ENCODE measurements at regions not wholly inside any gene's neighbourhood (a gene's known extent, or its start where the extent isn't known, plus 50 kb on each side); places are given as distances from the start of the nearest gene placed in this dataset.
A peak's percentile ranks its signal among the peaks of the same experiment; 100 is the strongest.

DNA sequence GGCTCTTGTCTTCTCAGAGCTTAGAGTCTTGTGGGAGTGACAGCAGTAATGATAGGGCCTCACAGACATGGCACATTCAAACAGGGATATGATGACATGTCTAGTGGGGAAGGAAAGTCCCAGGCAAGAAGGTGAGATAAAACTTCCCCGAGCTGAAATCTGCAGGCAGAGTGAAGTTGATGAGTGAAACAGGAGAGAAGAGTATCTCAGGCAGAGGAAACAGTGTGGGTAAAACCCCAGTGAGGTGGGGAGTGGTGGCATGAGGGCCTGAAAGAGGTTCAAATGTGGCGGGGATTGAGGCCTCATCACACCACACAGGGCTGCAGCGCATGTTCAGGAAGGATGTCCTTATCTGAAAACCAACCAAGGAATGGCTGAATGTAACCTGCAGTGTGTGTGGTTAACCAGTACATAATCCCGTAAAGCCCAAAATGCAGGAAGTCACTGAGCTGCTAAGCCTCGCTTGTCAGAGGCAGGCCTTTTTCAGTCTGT, 153.8 kb upstream of the E2F8 start:
- TF ChIP-seq CTCF (IDR thresholded peaks at IDR 0.05) = no peak
- no peak for TF ChIP-seq POLR2A (IDR thresholded peaks at IDR 0.05)
- no peak for TF ChIP-seq EP300 (IDR thresholded peaks at IDR 0.05)
- no peak for DNase-seq (ENCODE audit: low spot score in 2 of 2)
- peaks cover 0 to 29% (median 2%) of the 10 kb centered on the region in 4 donors for H3K4me1 ChIP-seq
- no peak overlapping the region for H3K27ac ChIP-seq
- peaks cover 0 to 2% (median 0%) of the 10 kb centered on the region in 4 donors for H3K9me3 ChIP-seq
- no peaks in the 10 kb centered on the region for H3K27me3 ChIP-seq
- 92 to 94% methylated on average over 5 of the region's 5 CpGs for WGBS, 2 donors
- no peak overlapping the region for H3K4me3 ChIP-seq
- H3K36me3 ChIP-seq = no peaks in the 10 kb centered on the region

DNA sequence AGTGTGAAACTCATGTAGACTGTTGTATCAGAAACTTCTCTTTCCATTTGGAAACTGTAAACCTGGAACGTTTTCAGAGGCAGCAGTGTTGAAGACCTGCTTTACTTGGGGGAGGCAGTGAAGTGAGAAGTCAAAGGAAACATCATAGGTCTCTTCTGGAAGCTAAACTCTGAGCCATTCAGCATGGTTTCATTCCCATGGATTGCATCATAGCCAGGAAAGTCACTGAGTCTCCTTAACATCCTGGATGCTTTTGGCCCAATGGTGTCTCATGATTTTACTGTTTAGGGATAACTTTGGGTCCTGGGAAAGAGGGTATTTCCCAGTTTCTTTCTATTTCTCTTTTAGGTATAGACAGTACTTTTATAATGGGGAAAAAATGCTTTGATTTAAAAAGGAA, 153.2 kb upstream of the E2F8 start:
- Histone ChIP-seq H3K4me1 (peaks cover 0 to 29% (median 0%) of the 10 kb centered on the region in 4 donors), H3K9me3 (peaks cover 0 to 2% (median 0%) of the 10 kb centered on the region in 4 donors), H3K27ac (no peak overlapping the region), H3K4me3 (no peak overlapping the region), H3K27me3 (no peaks in the 10 kb centered on the region), H3K36me3 (no peaks in the 10 kb centered on the region)
- 64 to 65% methylated on average over 1 of the region's 1 CpG for WGBS, 2 donors
- DNase-seq (ENCODE audit: low spot score in 2 of 2) = peak in 1 of 2 donors; percentile 33
- TF ChIP-seq EP300 (IDR thresholded peaks at IDR 0.05) (peak in 1 of 2 donors; percentile 34), POLR2A (IDR thresholded peaks at IDR 0.05) (no peak)

DNA sequence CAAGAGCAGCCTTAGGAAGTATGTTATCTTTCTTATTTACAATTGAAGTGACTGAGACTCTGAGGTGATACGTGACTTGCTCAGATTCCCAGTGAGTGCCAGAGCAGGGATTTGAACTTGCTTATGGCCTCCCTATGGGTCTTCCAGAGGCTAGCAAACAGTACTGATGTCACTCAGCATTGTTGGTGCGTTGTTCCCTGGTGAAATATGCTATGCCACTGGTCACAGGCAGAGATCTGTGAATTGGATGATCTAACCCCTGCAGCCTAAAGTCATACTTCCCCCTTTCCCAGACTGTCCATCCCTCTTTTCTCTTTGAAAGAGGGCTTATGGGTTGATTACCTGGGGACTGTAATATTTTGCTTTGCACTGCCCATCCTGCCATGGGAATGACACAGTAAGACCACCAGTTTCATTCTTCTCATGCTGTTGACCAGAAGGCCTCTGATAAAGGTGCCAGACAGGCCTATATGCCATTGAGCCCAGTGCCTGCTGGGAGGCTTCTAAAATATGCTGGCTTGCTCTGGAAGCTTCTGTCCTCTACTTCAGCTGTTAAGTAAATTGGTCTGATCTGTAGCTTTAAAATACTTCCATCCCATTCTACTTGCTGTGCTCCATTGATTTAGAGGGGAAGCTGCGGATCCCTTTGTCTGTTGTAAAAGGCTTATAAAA, 152.2 kb upstream of the E2F8 start:
- Histone ChIP-seq H3K9me3 (peaks cover 0 to 2% (median 0%) of the 10 kb centered on the region in 4 donors), H3K36me3 (no peaks in the 10 kb centered on the region), H3K27me3 (no peaks in the 10 kb centered on the region), H3K4me1 (peaks cover 0 to 23% (median 0%) of the 10 kb centered on the region in 4 donors), H3K4me3 (no peak overlapping the region), H3K27ac (no peak overlapping the region)
- TF ChIP-seq POLR2A (IDR thresholded peaks at IDR 0.05) = no peak
- TF ChIP-seq EP300 (IDR thresholded peaks at IDR 0.05) = no peak
- no peak for TF ChIP-seq CTCF (IDR thresholded peaks at IDR 0.05)
- WGBS, 2 donors = 84 to 98% methylated on average over 3 of the region's 3 CpGs
- no peak for DNase-seq (ENCODE audit: low spot score in 2 of 2)

GRCh38 chr11:19392321-19392720, 151.6 kb upstream of the E2F8 start:
- H3K27ac ChIP-seq = no peak overlapping the region
- no peaks in the 10 kb centered on the region for H3K36me3 ChIP-seq
- DNase-seq (ENCODE audit: low spot score in 2 of 2) = peak in 1 of 2 donors; percentile 43
- TF ChIP-seq EP300 (IDR thresholded peaks at IDR 0.05) (peak in 1 of 2 donors; percentile 35), CTCF (IDR thresholded peaks at IDR 0.05) (no peak)
- H3K4me1 ChIP-seq = peaks cover 0 to 22% (median 0%) of the 10 kb centered on the region in 4 donors
- H3K27me3 ChIP-seq = no peaks in the 10 kb centered on the region
- no peak overlapping the region for H3K4me3 ChIP-seq
- 67 to 77% methylated on average over 3 of the region's 3 CpGs for WGBS, 2 donors
- H3K9me3 ChIP-seq = peaks cover 0 to 2% (median 0%) of the 10 kb centered on the region in 4 donors

GRCh38 chr11:19391652-19392051, 150.9 kb upstream of the E2F8 start:
- TF ChIP-seq CTCF (IDR thresholded peaks at IDR 0.05) (no peak), POLR2A (IDR thresholded peaks at IDR 0.05) (no peak), EP300 (IDR thresholded peaks at IDR 0.05) (no peak)
- Histone ChIP-seq H3K4me1 (peaks cover 0 to 22% (median 0%) of the 10 kb centered on the region in 4 donors), H3K4me3 (no peak overlapping the region), H3K27ac (peak overlapping the region in 2 of 4 donors; percentile 12 to 27), H3K27me3 (no peaks in the 10 kb centered on the region), H3K36me3 (no peaks in the 10 kb centered on the region), H3K9me3 (peaks cover 0 to 2% (median 0%) of the 10 kb centered on the region in 4 donors)
- 70 to 77% methylated on average over 2 of the region's 2 CpGs for WGBS, 2 donors
- no peak for DNase-seq (ENCODE audit: low spot score in 2 of 2)
